HG03575 (cell line): ENCODE measurements at regions not wholly inside any gene's neighbourhood (a gene's known extent, or its start where the extent isn't known, plus 50 kb on each side); places are given as distances from the start of the nearest gene placed in this dataset.
A peak's percentile ranks its signal among the peaks of the same experiment; 100 is the strongest.

Experiments used
- ATAC-seq: cut with Tn5 transposase; IDR thresholded peaks from one replicate; pipeline ENCODE4 v1.9.1; 2021; ENCODE audit not compliant: unreplicated experiment, insufficient number of reproducible peaks, low FRiP score; ENCODE audit errors: extremely low read depth

- ATAC-seq, result no peak
Measured at GRCh38 chr1:119291611-119292206, 76.9 kb upstream of the HAO2 start.

DNA sequence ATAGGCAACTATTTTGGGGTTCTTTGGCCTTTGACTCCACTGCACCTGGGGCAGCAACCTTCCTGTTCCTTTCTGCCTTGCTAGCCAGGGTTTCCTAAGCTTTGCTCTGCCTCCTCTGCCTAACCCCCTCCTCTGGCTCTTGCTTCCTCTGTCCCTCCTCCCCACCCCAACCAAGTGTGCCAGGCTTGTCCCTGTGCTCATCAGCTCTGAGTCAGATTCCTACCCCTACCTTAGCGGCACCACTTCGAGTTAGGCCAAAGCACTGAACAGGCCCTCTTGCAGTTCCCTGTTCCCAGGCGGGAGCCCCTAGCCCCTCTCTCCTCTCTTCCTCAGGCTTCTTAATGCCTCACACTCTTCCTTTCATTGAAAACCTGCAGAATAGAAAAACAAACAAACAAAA, 74.8 kb upstream of the HAO2 start:
- no peak for ATAC-seq

DNA sequence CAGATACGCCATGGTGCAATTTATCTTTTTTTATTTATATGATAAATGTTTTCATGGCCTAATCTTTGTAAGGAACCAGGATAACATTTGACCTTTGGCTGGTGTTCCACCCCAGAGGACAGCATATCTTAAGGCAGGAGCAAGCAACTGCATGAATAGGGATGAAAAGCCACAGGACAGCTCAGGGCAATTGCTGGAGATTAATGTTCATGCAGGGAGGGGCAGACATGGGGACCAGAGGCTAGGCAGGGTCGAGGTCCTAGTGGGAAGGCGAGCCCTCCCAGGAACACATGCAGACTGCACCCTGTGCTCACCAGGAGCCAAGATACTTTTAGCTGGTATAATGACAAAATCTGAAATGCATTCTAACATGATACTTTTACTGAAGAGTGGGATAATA, 74.4 kb upstream of the HAO2 start:
- no peak for ATAC-seq

DNA sequence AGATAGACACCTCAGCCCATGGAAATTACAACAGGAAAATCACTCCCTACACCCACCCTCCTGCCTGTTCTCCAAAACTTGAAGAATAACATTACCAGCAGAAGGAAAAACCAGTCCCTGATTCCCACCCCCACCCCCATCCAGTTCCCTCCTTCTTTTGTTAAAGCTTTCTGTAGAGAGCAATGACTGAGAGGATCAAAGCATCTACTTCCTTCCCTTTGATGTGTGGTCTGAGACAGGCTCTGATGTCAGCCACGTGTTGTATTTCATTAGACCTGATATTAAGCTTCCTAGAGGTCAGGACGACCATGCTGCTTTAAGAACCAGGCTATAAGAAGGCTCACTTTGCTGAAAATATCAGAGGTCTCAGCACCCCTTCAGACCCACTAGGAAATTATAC, 73.9 kb upstream of the HAO2 start:
- ATAC-seq, result no peak

DNA sequence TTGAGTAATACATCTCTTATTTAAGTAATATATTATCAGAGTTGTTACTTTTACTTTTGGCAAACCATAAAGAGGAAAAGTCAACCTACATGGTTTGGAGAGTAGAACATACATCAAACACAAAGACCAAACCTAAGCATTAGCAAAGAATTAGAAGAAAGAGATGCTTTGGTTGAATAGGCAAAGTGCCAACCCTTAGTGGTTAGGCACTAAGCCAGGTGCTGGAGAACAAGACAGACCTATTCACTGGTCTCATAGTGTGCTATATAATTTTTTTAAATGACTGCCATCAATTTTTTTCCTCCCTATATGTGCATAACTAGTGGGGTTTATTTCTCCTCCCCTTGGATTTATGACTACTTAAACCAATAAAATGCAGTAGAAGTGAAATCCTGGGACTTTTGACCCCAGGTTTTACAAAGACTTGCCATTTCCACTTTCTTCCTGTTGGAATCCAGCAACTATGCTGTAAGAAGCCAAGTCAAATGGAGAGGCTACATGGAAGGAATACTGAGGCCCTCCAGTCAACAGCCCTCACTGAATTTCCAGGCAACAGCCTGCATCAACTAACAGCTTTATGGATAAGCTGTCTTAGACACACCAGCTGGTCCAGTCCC, 69.8 kb upstream of the HAO2 start:
- no peak for ATAC-seq

DNA sequence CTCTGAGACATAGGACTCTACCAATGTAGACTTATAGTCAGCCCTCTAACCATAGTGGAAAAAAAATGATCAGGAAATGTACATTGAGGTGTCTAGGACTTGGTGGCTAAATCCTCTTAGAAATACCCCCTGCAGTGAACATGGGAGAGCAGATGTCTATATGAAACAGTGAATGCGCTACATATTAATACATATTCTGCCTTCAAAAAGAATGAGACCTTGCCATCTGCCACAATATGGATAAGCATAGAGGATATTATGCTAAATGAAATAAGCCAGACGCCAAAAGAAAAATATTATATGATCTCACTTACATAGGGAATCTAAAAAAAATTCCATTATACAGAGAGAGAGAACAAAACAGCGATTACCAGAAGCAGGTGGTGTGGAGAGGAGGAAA, 66.6 kb upstream of the HAO2 start:
- ATAC-seq, result no peak

GRCh38 chr1:119308130-119308700, 60.4 kb upstream of the HAO2 start:
- ATAC-seq, result no peak

DNA sequence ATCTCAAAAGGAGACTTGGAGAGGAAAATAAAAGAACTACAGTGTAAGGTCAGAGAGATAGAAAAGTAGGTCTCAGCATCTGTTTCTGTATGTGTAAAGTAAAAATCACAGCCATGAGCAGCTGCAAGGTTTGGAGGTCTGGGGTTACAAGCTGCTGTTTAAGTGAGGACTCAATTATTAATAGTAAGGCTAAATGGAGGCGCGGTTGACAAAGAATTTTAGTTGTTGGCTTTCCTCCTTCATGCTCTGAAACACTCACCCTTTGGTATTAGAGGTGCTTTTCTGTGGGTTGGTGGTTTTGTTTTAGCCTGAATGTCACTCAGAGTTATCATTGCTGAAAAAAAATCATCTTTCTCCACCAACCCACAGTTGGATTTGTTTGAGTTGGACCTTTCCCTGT, 59.8 kb upstream of the HAO2 start:
- no peak for ATAC-seq

- ATAC-seq, result no peak
Measured at GRCh38 chr1:119310301-119310700, 58.3 kb upstream of the HAO2 start.

DNA sequence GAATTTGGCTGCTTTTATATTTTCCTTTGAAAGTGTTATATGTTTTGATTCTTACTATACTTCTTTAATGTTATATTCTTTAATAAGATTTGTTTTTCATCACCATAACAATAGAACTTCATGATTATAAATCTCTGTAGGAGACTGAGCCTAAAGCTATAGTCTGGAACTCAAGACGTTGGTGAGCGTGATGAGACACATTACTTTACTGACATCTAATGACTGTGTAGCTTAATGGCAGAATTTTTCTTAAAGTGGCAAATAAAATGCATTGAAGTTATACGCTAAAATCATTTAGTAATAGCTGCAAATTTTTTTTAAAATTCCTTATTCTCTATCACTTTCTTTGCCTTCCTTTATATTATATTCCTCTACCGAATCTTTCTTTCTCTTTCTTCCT, 56.1 kb upstream of the HAO2 start:
- ATAC-seq, result no peak

- no peak for ATAC-seq
Measured at GRCh38 chr1:119314001-119314796, 54.4 kb upstream of the HAO2 start.

DNA sequence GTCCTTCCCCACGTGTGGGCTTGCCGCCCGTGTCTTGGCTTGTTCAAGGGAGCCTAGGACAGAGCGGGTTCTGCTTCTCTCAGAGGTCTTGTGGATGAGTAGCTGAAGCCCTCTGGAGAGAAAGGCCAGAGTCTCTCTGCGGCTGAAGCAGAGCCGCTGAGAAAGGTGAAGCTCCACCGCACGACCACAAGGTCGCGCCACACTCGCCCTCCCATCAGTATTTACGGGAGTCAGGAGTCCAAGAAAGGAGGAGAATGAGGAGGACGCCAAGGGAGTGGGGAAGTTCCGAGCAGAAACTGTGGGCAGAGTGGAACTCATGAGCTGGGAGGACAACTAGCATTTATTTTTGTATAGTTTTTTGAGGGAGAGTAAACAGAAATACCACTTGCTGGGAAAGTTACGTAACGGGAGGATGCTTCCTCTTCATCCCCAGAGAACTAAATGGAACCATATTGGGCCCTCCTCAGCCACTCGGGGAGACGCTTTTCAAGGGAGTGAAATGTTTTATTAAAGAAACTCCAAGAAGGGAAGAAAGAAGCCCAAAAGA, 51.6 kb upstream of the HAO2 start:
- no peak for ATAC-seq

DNA sequence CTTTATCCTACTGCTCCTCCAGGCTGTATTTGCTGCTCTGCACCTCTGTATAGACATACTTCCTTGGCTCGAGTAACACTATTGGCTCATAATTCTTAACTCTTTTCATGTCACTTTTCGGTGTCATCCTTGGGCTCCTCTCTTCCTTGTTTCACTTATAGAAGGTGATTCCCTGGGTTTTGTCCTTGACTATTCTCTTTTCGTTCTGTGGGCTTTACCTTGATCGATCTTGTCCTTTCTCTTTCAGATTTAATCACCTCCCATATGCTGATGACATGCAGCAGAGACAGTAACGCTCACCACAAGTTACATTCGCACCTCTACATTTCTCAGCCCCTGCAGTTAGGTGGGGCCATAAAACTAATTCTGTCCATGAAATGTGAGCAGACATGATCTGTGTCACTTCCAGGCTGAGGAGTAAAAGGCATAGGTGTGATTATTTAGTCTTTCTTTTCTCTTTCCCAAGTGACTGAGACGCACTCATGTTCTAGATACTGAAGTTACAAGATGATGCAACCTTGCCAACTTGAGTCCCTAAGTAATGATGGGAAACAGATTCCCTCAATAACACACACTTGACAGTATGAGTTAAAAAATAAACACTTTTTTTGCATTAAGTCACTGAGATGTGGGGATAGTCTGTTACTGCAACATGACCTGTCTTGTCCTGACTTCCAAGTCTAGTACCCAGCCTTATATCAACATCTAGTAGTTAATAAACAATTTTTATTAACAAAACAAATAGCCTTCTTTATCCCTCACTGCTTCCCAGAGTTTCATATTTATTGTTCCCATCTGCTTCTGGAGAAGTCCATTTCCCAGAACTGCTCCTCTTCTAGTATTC, 49.9 kb upstream of the HAO2 start:
- peak; percentile 53 for ATAC-seq
